DND-41 (cell line): ENCODE measurements at regions not wholly inside any gene's neighbourhood (a gene's known extent, or its start where the extent isn't known, plus 50 kb on each side); places are given as distances from the start of the nearest gene placed in this dataset.

ENCODE experiments used
- EZH2 ChIP-seq: IDR thresholded peaks from 3 replicates; pipeline ENCODE4 v1.6.1; 2012; ENCODE audit warnings: borderline replicate concordance, low read depth, mild to moderate bottlenecking, moderate library complexity, low read length, inconsistent platforms; ENCODE audit not compliant: severe bottlenecking
- TF ChIP-seq, protein P1 (sequence below): IDR thresholded peaks from 2 replicates; pipeline ENCODE4 v1.5.1; 2012; ENCODE audit warnings: borderline replicate concordance, low read length, moderate library complexity, mild to moderate bottlenecking; ENCODE audit not compliant: poor library complexity, severe bottlenecking; ENCODE audit errors: extremely low read depth

GRCh38 chr7:82521906-82522445, 78.4 kb upstream of the CACNA2D1 start:
- TF ChIP-seq, protein P1, sequence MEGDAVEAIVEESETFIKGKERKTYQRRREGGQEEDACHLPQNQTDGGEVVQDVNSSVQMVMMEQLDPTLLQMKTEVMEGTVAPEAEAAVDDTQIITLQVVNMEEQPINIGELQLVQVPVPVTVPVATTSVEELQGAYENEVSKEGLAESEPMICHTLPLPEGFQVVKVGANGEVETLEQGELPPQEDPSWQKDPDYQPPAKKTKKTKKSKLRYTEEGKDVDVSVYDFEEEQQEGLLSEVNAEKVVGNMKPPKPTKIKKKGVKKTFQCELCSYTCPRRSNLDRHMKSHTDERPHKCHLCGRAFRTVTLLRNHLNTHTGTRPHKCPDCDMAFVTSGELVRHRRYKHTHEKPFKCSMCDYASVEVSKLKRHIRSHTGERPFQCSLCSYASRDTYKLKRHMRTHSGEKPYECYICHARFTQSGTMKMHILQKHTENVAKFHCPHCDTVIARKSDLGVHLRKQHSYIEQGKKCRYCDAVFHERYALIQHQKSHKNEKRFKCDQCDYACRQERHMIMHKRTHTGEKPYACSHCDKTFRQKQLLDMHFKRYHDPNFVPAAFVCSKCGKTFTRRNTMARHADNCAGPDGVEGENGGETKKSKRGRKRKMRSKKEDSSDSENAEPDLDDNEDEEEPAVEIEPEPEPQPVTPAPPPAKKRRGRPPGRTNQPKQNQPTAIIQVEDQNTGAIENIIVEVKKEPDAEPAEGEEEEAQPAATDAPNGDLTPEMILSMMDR = no peak
- no peak for TF ChIP-seq EZH2
